H9 (cell line): ENCODE measurements at regions not wholly inside any gene's neighbourhood (a gene's known extent, or its start where the extent isn't known, plus 50 kb on each side); places are given as distances from the start of the nearest gene placed in this dataset.

Experiments used
- DNase-seq: peaks from one replicate; pipeline ENCODE4 v3.0.0-alpha.2; 2017
- H2AFZ ChIP-seq: one replicate; pipeline ENCODE4 v1.6.1; 2013; ENCODE audit warnings: mild to moderate bottlenecking, low read length, control low read depth, moderate library complexity
- H2AK5ac ChIP-seq: 2 replicates; pipeline ENCODE4 v1.6.1; 2013; ENCODE audit warnings: low read length, control low read depth, mixed read lengths; ENCODE audit not compliant: insufficient read length
- H2BK120ac ChIP-seq: one replicate; pipeline ENCODE4 v1.6.1; 2013; ENCODE audit warnings: low read depth, mild to moderate bottlenecking, low read length, control low read depth, inconsistent platforms; ENCODE audit not compliant: poor library complexity, severe bottlenecking
- H2BK12ac ChIP-seq: 2 replicates; pipeline ENCODE4 v1.6.1; 2013; ENCODE audit warnings: low read length, control low read depth, mixed read lengths, low read depth; ENCODE audit not compliant: insufficient read length
- H2BK15ac ChIP-seq: 2 replicates; pipeline ENCODE4 v1.6.1; 2013; ENCODE audit warnings: low read depth, low read length, control low read depth
- H2BK20ac ChIP-seq: one replicate; pipeline ENCODE4 v1.6.1; 2013; ENCODE audit warnings: low read depth, mild to moderate bottlenecking, low read length, control low read depth, inconsistent platforms; ENCODE audit not compliant: poor library complexity, severe bottlenecking
- H2BK5ac ChIP-seq: 2 replicates; pipeline ENCODE4 v1.6.1; 2013; ENCODE audit warnings: low read length, control low read depth, mixed read lengths; ENCODE audit not compliant: insufficient read length
- H3K14ac ChIP-seq: 2 replicates; pipeline ENCODE4 v1.6.1; 2013; ENCODE audit warnings: low read length, control low read depth; ENCODE audit not compliant: insufficient read depth
- H3K18ac ChIP-seq: 2 replicates; pipeline ENCODE4 v1.6.1; 2013; ENCODE audit warnings: low read depth, mild to moderate bottlenecking, mixed read lengths, low read length, control low read depth; ENCODE audit not compliant: insufficient read length
- H3K23ac ChIP-seq: 2 replicates; pipeline ENCODE4 v1.6.1; 2013; ENCODE audit warnings: low read length, control low read depth, mixed read lengths, low read depth; ENCODE audit not compliant: insufficient read length
- H3K23me2 ChIP-seq: 2 replicates; pipeline ENCODE4 v1.6.1; 2013; ENCODE audit warnings: low read depth, mild to moderate bottlenecking, mixed read lengths, low read length, control low read depth; ENCODE audit not compliant: insufficient read length, poor library complexity, severe bottlenecking
- H3K27ac ChIP-seq: 2 replicates; pipeline ENCODE4 v1.5.1; 2013; ENCODE audit warnings: low read length, control low read depth, mixed read lengths, low read depth; ENCODE audit not compliant: insufficient read length
- H3K27me3 ChIP-seq: 2 replicates; pipeline ENCODE4 v1.6.1; 2013; ENCODE audit warnings: low read length, control low read depth, inconsistent platforms; ENCODE audit not compliant: insufficient read depth
- H3K4ac ChIP-seq: 2 replicates; pipeline ENCODE4 v1.6.1; 2013; ENCODE audit warnings: low read depth, mild to moderate bottlenecking, control low read depth, inconsistent platforms, low read length, moderate library complexity
- H3K4me1 ChIP-seq: 2 replicates; pipeline ENCODE4 v1.6.1; 2013; ENCODE audit warnings: low read length, control low read depth, inconsistent platforms; ENCODE audit not compliant: insufficient read depth
- H3K4me2 ChIP-seq: 2 replicates; pipeline ENCODE4 v1.6.1; 2013; ENCODE audit warnings: low read length, control low read depth, mixed read lengths; ENCODE audit not compliant: insufficient read length, insufficient read depth
- H3K56ac ChIP-seq: 2 replicates; pipeline ENCODE4 v1.6.1; 2013; ENCODE audit warnings: low read depth, mild to moderate bottlenecking, mixed read lengths, low read length, control low read depth; ENCODE audit not compliant: insufficient read length
- H3K79me1 ChIP-seq: 2 replicates; pipeline ENCODE4 v1.6.1; 2013; ENCODE audit warnings: low read depth, mild to moderate bottlenecking, moderate library complexity, low read length, control low read depth, inconsistent platforms; ENCODE audit not compliant: insufficient read depth, poor library complexity, severe bottlenecking
- H3K79me2 ChIP-seq: 2 replicates; pipeline ENCODE4 v1.6.1; 2013; ENCODE audit warnings: low read length, control low read depth, inconsistent platforms; ENCODE audit not compliant: insufficient read depth
- H3K9ac ChIP-seq: 2 replicates; pipeline ENCODE4 v1.6.1; 2013; ENCODE audit warnings: low read length, control low read depth, mixed read lengths; ENCODE audit not compliant: insufficient read length; ENCODE audit errors: extremely low read depth
- H3K9me3 ChIP-seq: one replicate; pipeline ENCODE4 v1.6.1; 2013; ENCODE audit warnings: low read depth, low read length, inconsistent platforms; ENCODE audit not compliant: control insufficient read depth
- H3T11ph ChIP-seq: one replicate; pipeline ENCODE4 v1.6.1; 2013; ENCODE audit warnings: mild to moderate bottlenecking, low read length, control low read depth, inconsistent platforms
- H4K20me1 ChIP-seq: one replicate; pipeline ENCODE4 v1.6.1; 2013; ENCODE audit not compliant: control insufficient read depth, insufficient read length, insufficient read depth
- H4K5ac ChIP-seq: 2 replicates; pipeline ENCODE4 v1.6.1; 2013; ENCODE audit warnings: low read depth, mild to moderate bottlenecking, mixed read lengths, low read length, control low read depth; ENCODE audit not compliant: insufficient read length
- H4K8ac ChIP-seq: replicated peaks from 2 replicates; pipeline ENCODE4 v1.6.1; 2013; ENCODE audit warnings: low read length, control low read depth, mixed read lengths, low read depth; ENCODE audit not compliant: insufficient read length
- H4K91ac ChIP-seq: 2 replicates; pipeline ENCODE4 v1.6.1; 2013; ENCODE audit warnings: low read depth, mild to moderate bottlenecking, moderate library complexity, mixed read lengths, low read length, control low read depth; ENCODE audit not compliant: insufficient read length
- H3K27ac Mint-ChIP-seq, 3 experiments: 2 replicates in 2 of 3; 3 replicates in 1 of 3; pipeline ENCODE4 v1.8.0; 2020 to 2021; ENCODE audit warnings: mixed read lengths in 3 of 3, mild to moderate bottlenecking in 1 of 3, moderate library complexity in 1 of 3
- H3K27me3 Mint-ChIP-seq: 2 replicates; pipeline ENCODE4 v1.8.0; 2021; ENCODE audit warnings: low read depth, mild to moderate bottlenecking, moderate library complexity, mixed read lengths
- H3K36me3 Mint-ChIP-seq, 3 experiments: 2 replicates in 2 of 3; 3 replicates in 1 of 3; pipeline ENCODE4 v1.8.0; 2020 to 2021; ENCODE audit warnings: low read depth in 3 of 3, mixed read lengths in 3 of 3; ENCODE audit not compliant: insufficient read depth in 1 of 3
- H3K4me1 Mint-ChIP-seq, 2 experiments: 2 replicates each; pipeline ENCODE4 v1.8.0; 2020; ENCODE audit warnings: mixed read lengths in 2 of 2
- H3K4me3 Mint-ChIP-seq, 2 experiments: 2 replicates in 1 of 2; 3 replicates in 1 of 2; pipeline ENCODE4 v1.8.0; 2020 to 2021; ENCODE audit warnings: mild to moderate bottlenecking in 2 of 2, mixed read lengths in 2 of 2, moderate library complexity in 1 of 2
- H3K9me3 Mint-ChIP-seq, 2 experiments: 2 replicates in 1 of 2; 3 replicates in 1 of 2; pipeline ENCODE4 v1.8.0; 2020; ENCODE audit warnings: mild to moderate bottlenecking in 2 of 2, mixed read lengths in 2 of 2, moderate library complexity in 1 of 2
- WGBS: extraction: QIAGEN DNeasy Blood & Tissue Kit; methylation state at CpG from one replicate; pipeline ENCODE4 v1.1.7; 2013; ENCODE audit warnings: missing lambda C conversion rate, low lambda C conversion rate, mixed read lengths; ENCODE audit not compliant: insufficient read length; ENCODE audit errors: extremely low coverage; 5-methylcytosine and 5-hydroxymethylcytosine counted together
- TF ChIP-seq, protein P1 (sequence below): fragments of 200-600 bp; sonication (generic); conservative IDR thresholded peaks from 3 replicates; pipeline ENCODE4 v1.8.0; 2021; ENCODE audit warnings: antibody characterized with exemption, mild to moderate bottlenecking

DNA sequence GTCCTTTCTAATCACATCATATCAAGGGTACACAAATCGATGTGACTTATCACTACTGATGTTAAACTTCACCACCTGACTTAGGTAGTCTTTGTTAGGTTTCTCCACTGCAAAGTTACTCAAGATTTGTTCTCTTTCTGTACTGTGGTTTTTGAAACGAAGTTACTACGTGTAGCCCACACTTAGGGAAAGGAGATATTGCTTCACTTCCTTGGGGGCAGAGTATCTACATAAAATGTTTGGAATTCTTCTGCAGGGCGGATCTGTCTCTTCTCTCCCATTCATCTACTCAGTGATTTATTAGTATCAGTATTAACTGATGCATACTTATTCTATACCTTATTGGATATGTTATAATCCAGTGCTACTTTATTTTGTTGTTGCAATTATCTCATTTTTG lies 403.6 kb upstream of the MON1B start:
- Histone ChIP-seq H2BK12ac (no peak overlapping the region), H3K79me1 (no peaks in the 10 kb centered on the region), H4K5ac (no peak overlapping the region), H3K9ac (no peak overlapping the region), H2AK5ac (no peak overlapping the region), H2BK120ac (no peak overlapping the region), H3K27ac (no peak overlapping the region), H3K9me3 (no peaks in the 10 kb centered on the region), H3K4me1 (no peaks in the 10 kb centered on the region), H3K23me2 (no peaks in the 10 kb centered on the region), H3K27me3 (no peaks in the 10 kb centered on the region), H4K20me1 (no peaks in the 10 kb centered on the region), H3T11ph (no peak overlapping the region), H3K4me2 (no peak overlapping the region), H3K4ac (no peak overlapping the region), H3K18ac (no peak overlapping the region), H2AFZ (no peak overlapping the region), H2BK15ac (no peak overlapping the region), H3K23ac (no peak overlapping the region), H2BK20ac (no peak overlapping the region), H3K79me2 (no peaks in the 10 kb centered on the region), H2BK5ac (no peak overlapping the region), H3K56ac (no peak overlapping the region), H4K91ac (no peak overlapping the region), H3K14ac (no peak overlapping the region), H4K8ac (no peak overlapping the region)
- Mint-ChIP-seq H3K4me1 (peaks cover 3 to 5% of the 10 kb centered on the region in 2 experiments; a peak in 3 of 4 replicates), H3K27ac (no peak overlapping the region), H3K36me3 (no peaks in the 10 kb centered on the region), H3K4me3 (no peak overlapping the region), H3K27me3 (no peaks in the 10 kb centered on the region), H3K9me3 (no peaks in the 10 kb centered on the region)
- DNase-seq: no peak
- WGBS: no CpG with 5 or more reads among the region's 4 CpGs
- TF ChIP-seq, protein P1, sequence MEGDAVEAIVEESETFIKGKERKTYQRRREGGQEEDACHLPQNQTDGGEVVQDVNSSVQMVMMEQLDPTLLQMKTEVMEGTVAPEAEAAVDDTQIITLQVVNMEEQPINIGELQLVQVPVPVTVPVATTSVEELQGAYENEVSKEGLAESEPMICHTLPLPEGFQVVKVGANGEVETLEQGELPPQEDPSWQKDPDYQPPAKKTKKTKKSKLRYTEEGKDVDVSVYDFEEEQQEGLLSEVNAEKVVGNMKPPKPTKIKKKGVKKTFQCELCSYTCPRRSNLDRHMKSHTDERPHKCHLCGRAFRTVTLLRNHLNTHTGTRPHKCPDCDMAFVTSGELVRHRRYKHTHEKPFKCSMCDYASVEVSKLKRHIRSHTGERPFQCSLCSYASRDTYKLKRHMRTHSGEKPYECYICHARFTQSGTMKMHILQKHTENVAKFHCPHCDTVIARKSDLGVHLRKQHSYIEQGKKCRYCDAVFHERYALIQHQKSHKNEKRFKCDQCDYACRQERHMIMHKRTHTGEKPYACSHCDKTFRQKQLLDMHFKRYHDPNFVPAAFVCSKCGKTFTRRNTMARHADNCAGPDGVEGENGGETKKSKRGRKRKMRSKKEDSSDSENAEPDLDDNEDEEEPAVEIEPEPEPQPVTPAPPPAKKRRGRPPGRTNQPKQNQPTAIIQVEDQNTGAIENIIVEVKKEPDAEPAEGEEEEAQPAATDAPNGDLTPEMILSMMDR: no peak
